NCI-H2196 treated with DMSO at 0.1 percent for 48 hours (cell line): ENCODE measurements at regions not wholly inside any gene's neighbourhood (a gene's known extent, or its start where the extent isn't known, plus 50 kb on each side); places are given as distances from the start of the nearest gene placed in this dataset.
A peak's percentile ranks its signal among the peaks of the same experiment; 100 is the strongest.

ENCODE experiments used
- DNase-seq: peaks from one replicate; lab custom pipeline; 2025; ENCODE audit not compliant: unreplicated experiment; lab: John Stamatoyannopoulos, UW

DNA sequence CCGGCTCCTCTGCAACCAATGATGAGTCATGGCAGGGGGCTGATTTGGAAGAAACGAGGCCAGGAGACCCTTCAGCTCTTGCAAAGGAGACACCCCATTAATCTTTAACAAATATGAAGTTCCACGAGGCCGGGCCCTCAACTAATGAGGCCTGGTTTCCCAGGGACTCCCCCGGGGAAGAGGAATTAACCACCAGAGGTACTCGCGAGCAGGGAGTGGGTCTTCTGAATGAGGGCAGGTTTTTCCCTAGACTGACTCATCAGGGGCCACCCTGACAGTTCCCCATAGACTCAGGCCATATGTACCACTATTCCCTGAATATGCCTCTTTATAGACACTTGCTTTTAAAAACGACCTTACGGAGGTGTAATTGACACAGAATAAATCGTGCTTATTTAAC is 150.7 kb upstream of the LHX5 start:
- DNase-seq = no peak

DNA sequence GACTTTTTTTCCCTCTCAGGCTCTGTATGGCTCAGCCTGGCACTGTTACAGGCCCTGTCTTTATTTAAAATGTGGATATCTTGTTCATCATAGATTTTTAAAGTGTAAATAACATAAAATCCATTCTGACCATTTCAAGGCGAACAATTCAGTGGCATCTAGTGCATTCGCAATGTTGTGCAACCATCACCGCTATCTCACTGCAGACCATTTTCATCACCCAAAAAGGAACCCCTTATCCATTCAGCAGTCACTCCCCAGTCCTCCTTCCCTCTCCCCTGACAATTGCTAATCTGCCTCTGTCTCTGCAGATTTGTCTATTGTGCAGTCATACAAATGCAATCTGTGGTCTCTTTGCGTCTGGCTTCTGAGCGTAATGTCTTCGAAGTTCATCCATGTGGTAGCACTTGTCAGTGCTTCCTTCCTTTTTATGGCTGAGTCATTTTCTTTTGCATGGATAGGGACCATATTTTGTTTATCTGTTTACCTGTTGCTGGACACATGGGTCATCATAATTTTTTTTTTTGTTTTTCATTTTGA is 148.8 kb upstream of the LHX5 start:
- no peak for DNase-seq

- DNase-seq = no peak
Observed at GRCh38 chr12:113619202-113619601, 147.5 kb upstream of the LHX5 start.

DNA sequence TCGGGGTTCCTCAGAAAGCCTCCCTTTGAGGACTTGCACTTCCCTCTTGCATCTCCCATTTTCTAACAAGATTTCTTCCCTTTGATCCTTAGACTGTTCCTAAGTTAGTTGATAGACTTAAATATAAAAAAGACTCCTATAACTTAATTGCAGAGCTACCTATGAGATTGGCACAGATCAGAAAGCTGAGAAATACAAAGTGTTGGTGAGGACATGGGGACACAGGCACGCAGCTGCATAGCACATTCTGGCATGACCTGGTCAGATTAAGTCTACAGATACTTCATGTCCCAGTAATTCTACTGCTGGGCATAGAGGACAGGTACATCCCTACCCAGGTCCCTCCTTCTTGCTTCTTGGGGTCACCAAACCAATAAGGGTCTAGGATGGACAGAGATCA is 141.7 kb upstream of the LHX5 start:
- DNase-seq = no peak

GRCh38 chr12:113612793-113613192 is 141.1 kb upstream of the LHX5 start:
- DNase-seq = no peak

DNA sequence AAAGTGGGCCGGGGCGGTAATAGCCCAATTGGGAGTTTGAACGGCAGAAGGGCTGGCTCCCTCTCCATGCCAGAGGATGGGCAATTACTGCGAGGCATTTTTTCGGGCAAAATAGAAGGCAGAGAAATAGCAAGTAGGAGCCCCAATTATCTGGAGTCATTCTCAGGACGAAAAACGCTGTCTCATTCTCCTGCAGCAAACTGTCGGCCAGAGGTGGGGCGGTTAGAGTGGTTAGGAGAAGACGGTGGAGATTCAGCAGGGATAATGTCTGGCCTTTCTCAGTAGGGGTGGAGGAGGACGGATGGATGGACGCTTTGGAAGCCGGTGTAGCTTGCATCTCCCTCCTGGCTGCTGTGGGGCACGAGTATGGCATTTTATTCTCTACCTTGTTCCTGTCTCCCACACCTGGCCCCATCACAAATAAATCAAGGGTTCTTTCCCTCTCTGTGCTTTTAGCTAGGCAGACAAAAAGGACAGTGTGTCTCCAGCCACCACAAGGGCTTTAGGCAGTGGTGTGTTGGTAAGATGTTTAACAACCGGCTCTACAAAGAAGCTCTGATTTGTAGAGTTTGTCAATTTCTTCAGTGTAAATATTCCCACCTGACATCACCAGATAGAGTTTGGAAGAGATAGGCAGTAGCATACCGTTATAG is 140.5 kb upstream of the LHX5 start:
- no peak for DNase-seq

GRCh38 chr12:113611652-113612051 is 140.0 kb upstream of the LHX5 start:
- DNase-seq = no peak

- DNase-seq = no peak
Observed at GRCh38 chr12:113610698-113611097, 139.0 kb upstream of the LHX5 start.

DNA sequence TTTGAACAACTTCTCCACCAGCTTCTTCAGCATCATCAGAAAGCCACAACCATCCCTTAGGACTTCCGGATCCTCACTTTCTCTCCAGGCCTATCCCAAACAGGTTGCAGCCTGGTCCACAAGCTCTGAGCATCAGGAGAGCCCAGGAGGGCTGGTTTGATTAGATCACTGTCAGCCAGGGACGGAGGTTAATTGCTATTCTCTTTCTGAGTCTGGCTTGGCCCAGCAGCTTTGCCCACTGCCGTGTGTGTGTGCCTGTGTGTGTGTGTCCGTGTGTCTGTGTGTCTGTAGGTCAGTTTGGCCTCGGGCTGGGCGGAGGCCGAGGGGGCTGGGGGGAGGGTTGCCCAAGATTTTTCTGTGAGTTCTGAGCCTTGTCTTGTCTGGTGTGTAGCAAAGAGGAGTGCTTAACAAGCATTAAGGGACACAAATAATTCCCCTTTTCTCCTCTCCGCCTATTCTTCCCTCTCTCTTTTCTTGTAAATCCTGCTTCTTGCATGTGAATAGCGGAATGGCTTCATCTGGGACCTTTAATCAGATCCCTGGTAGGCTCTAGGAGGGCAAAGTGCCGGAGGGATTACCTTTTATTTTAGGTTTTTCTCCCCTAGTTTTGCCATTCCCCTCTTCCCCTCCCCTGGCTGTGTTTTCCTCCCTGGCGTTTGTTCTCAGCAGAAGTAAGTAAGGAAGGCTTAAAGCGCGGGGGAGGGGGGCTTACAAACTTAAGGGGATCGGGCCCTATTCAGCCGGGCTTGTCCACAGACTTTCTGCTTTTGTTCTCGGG is 138.2 kb upstream of the LHX5 start:
- no peak for DNase-seq

DNA sequence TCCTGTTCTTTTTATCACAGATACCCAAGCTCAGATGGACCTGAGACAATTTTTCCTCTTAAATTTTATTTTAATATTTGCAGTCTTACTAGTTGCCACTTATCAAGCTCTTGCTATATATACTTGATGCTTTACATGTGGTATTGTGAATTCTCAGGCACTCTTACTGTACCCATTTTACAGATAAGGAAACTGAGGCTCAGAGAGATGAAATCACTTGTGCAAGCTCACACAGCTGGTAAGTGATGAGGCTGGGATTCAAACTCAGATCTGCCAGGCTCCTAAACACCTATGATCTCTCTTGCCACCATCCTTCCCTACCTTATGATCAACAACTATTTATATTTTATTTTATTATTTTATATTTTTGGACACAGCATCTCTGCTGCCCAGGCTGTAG is 133.0 kb upstream of the LHX5 start:
- DNase-seq = no peak

DNA sequence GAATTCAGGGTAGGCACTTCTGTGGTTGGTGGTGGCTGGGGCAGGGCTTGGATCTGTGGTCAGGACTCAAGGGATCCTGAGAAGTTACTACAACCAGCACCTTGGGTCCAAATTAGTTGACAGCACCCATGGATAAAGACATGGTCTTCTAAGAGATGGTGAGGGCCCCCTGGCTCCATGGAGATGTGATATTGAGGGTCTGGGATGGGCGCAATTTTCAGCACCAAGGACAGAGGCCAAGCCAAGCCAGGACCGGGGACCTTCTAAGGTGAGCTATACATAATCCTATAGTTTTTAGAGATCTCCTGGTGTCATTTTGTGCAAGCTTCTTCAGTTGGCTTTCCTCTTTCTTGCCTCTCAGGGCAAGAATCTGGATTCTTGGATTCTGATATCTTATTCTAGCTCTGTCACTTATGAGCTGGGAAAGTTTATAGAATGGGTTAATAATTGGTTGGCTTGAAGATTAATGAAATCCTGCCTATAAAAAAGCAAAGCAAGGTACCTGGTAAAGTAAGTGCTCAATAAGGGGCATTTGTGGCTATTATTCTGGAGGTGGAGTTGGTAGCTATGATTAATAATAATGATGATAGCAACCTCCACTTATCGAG is 130.1 kb upstream of the LHX5 start:
- DNase-seq = no peak

GRCh38 chr12:113598815-113599406 is 127.2 kb upstream of the LHX5 start:
- DNase-seq = no peak

DNA sequence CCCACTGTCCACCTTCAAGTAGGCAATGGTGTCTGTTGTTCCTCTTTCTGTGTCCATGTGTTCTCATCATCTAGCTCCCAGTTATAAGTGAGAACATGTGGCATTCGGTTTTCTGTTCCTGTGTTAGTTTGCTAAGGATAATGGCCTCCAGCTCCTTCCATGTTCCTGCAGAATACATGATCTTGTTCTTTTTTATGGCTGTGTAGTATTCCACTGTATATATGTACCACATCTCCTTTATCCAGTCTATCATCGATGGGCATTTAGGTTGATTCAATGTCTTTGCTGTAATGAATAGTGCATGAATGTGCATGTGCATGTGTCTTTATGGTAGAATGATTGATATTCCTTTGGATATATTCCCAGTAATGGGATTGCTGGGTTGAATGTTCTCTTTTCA is 123.3 kb upstream of the LHX5 start:
- DNase-seq = no peak

DNA sequence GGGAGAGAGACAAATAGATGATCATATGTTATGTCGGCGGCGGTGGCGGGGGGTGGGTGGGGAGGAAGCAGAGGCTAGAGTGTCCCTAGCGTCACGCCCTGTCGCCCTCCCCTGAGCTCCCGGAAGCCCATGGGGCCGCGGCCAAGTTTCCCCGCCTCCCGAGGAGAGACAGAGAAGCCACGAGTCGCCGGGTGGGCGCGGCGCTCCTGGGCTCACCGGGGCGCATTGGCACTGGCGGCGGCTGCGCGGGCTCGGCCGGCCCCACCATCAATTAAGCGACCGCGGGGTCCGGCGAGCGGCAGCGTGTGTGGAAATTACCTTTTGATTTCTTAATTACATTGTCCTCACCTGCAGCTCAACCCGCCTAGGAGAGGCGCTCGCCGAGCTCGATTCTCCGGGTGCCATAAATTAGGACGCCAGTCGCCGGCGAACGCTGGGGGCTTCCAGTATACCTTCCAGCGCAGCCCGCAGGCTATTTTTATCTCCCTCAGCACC is 119.9 kb upstream of the LHX5 start:
- DNase-seq = peak; percentile 60

GRCh38 chr12:113589437-113589836 is 117.8 kb upstream of the LHX5 start:
- DNase-seq = no peak

- no peak for DNase-seq
Observed at GRCh38 chr12:113587720-113588119, 116.0 kb upstream of the LHX5 start.

GRCh38 chr12:113586461-113586860 is 114.8 kb upstream of the LHX5 start:
- no peak for DNase-seq

- peak; percentile 76 for DNase-seq
Observed at GRCh38 chr12:113582521-113583218, 111.0 kb upstream of the LHX5 start.

DNA sequence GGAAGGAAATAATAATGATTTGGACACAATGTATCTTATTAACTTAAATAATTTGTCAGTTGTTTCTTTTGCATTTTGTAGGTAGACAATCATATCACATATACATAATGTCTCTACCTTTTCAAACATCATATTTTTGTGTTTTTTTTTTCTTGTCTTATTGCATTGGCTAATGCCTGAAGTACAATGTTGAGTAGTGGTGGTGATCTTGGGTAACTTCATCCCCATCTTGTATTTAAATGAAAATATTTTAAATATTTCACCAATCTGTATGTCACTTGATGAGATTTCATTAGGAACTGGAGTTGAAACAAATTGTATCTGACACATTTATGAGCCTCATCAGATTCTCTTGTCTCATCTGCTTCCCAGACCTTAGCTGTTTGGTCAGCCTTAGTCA is 109.7 kb upstream of the LHX5 start:
- DNase-seq = no peak

- DNase-seq = no peak
Observed at GRCh38 chr12:113580437-113580836, 108.8 kb upstream of the LHX5 start.
